ENCODE measurements at regions not wholly inside any gene's neighbourhood (a gene's known extent, or its start where the extent isn't known, plus 50 kb on each side); places are given as distances from the start of the nearest gene placed in this dataset.

- TF ChIP-seq PRDM2 (tag by site-specific recombination; IDR thresholded peaks at IDR 0.05; ENCODE audit: borderline replicate concordance) (no peak), ZNF169 (tag by site-specific recombination; IDR thresholded peaks at IDR 0.05) (no peak)
Observed at GRCh38 chr9:85081963-85082362, 412.4 kb downstream of the NTRK2 start (continued).

GRCh38 chr9:85079349-85079748 lies 409.8 kb downstream of the NTRK2 start:
- POLR2A ChIA-PET = no interaction called here
- no peak for TF ChIP-seq ZSCAN18 (tag by site-specific recombination; IDR thresholded peaks at IDR 0.05)
- TF ChIP-seq MEIS1 (CRISPR knock-in tag; IDR thresholded peaks at IDR 0.05; ENCODE audit: borderline replicate concordance) = no peak
- no peak for TF ChIP-seq ZNF404 (tag by site-specific recombination; IDR thresholded peaks at IDR 0.05)
- no peak for TF ChIP-seq TSHZ1 (tag by site-specific recombination; IDR thresholded peaks at IDR 0.05; ENCODE audit: borderline replicate concordance)
- TF ChIP-seq ZNF121 (tag by site-specific recombination; IDR thresholded peaks at IDR 0.05) = no peak
- TF ChIP-seq BCL11A (tag by site-specific recombination; IDR thresholded peaks at IDR 0.05; ENCODE audit: low read depth) = no peak
- no peak for TF ChIP-seq HOXA7 (CRISPR knock-in tag; IDR thresholded peaks at IDR 0.05; ENCODE audit: borderline replicate concordance)
- no peak for TF ChIP-seq TCF7L2 (IDR thresholded peaks at IDR 0.05; ENCODE audit: borderline replicate concordance, low read depth, low read length)
- no peak for TF ChIP-seq ZNF558 (tag by site-specific recombination; IDR thresholded peaks at IDR 0.05)
- no peak for TF ChIP-seq ZBTB26 (tag by site-specific recombination; optimal IDR thresholded peaks at IDR 0.05)
- no peak for TF ChIP-seq ZNF654 (tag by site-specific recombination; IDR thresholded peaks at IDR 0.05; ENCODE audit: low read depth)
- TF ChIP-seq ZNF521 (tag by site-specific recombination; IDR thresholded peaks at IDR 0.05) = no peak
- no peak for TF ChIP-seq PRDM1 (tag by site-specific recombination; IDR thresholded peaks at IDR 0.05)
- H3K36me3 ChIP-seq (ENCODE audit: control insufficient read depth in 2 of 2, insufficient read depth in 1 of 2, low read length in 2 of 2) = no peaks in the 10 kb centered on the region
- H3K4me3 ChIP-seq (ENCODE audit: low read depth, low read length) = no peak overlapping the region
- no peaks in the 10 kb centered on the region for H3K4me1 ChIP-seq (ENCODE audit: control insufficient read depth, insufficient read depth, low read length)
- no peak overlapping the region for H3K27ac ChIP-seq (ENCODE audit: extremely low read depth, low read depth, low read length)
- no peaks in the 10 kb centered on the region for H3K9me3 ChIP-seq (ENCODE audit: control insufficient read depth, insufficient read depth, low read depth, low read length)
- CTCF ChIA-PET = interaction anchor here (0.6 to 0.7 kb wide), 3 partner anchors 346 to 1133 kb away, joined by 3 to 4 read pairs (median 3); no protein-coding TSS in a partner anchor
